ENCODE measurements at regions not wholly inside any gene's neighbourhood (a gene's known extent, or its start where the extent isn't known, plus 50 kb on each side); places are given as distances from the start of the nearest gene placed in this dataset.

DNA sequence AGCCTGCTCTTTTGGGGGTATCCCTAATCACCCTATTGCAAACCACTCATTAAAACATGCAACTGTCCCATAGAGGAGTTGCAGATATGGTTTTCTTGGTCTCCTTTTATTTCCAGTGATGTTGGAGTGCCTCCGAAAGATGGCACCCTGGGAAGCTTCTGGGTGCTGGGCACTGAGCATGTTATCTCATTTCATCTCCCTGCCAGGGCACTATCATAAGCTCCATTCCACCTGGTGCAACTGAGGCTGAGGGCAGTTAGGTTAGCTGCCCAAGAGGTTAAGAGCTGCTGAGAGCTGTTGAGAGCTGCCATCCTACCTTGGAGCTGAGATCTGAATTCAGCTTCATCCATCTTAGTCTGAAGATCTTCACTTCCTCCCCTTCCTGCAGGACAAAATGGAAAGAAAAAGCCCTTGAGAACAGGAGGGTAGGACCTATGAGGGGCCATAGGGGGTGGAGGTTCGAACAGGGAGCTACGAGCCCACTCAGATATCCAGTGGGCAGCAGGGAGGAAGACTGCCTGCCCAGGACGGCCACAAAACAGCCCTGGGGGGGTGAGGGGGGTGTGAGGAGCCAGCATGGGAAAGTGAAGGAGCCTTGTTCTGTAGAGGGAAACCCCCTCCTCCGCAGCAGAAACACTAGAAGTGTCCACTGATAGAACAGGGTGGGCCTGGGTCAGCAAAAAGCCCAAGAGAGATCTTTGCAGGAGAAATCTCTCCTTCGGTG, 202.5 kb downstream of the ZFP36L2 start:
- H3K36me3 ChIP-seq, result no peaks in the 10 kb centered on the region
- H3K27me3 ChIP-seq, result no peaks in the 10 kb centered on the region
- H3K27ac ChIP-seq, result peak overlapping the region in 2 of 4 donors; percentile 53 to 80
- peaks cover 0 to 15% (median 0%) of the 10 kb centered on the region in 4 donors for H3K9me3 ChIP-seq
- no peak overlapping the region for H3K4me3 ChIP-seq
- H3K4me1 ChIP-seq, result peaks cover 4 to 60% (median 27%) of the 10 kb centered on the region in 4 donors
- WGBS, 2 donors, result 60 to 66% methylated on average over 6 of the region's 6 CpGs
- no peak for DNase-seq (ENCODE audit: low spot score in 2 of 2)
- TF ChIP-seq POLR2A (IDR thresholded peaks at IDR 0.05) (no peak), EP300 (IDR thresholded peaks at IDR 0.05) (no peak)
- TF ChIP-seq, protein P1, sequence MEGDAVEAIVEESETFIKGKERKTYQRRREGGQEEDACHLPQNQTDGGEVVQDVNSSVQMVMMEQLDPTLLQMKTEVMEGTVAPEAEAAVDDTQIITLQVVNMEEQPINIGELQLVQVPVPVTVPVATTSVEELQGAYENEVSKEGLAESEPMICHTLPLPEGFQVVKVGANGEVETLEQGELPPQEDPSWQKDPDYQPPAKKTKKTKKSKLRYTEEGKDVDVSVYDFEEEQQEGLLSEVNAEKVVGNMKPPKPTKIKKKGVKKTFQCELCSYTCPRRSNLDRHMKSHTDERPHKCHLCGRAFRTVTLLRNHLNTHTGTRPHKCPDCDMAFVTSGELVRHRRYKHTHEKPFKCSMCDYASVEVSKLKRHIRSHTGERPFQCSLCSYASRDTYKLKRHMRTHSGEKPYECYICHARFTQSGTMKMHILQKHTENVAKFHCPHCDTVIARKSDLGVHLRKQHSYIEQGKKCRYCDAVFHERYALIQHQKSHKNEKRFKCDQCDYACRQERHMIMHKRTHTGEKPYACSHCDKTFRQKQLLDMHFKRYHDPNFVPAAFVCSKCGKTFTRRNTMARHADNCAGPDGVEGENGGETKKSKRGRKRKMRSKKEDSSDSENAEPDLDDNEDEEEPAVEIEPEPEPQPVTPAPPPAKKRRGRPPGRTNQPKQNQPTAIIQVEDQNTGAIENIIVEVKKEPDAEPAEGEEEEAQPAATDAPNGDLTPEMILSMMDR (IDR thresholded peaks at IDR 0.05), result no peak

GRCh38 chr2:43022896-43023295, 203.5 kb downstream of the ZFP36L2 start:
- H3K4me3 ChIP-seq, result no peak overlapping the region

DNA sequence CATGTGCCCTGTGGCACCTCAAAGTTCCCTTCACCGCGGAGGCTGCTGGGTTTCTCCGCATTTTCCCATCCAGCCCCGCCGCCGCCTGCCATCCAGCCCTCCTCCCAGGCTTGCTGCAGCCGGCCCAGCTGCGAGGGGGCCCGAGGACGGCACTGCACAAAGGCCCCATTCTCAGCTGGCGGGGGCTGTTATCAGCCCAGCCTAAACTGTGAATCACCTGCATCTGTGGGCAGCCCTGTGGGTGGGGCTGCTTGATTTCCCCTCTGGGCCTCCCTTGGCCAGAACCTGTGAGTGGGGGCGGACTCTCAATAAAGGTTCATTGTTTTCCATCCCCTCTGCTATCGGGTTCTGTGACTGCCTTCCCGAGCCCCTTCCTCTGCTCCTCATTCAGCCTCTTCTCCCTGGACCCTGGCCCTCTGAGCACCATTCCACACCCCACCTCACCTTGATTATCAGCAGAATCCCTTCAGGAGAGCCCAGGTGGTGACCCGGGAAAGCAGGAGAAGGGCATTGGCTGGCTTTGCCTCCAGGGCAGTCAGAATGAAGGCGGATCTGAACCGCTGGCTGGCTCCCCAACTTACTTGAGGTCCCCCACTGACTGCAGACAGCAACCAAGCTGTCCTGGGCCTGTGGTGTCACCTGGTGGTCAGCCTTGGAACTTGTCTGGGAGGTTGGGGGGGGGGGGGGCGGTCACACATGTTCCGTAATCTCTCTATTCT, 204.5 kb downstream of the ZFP36L2 start:
- no peak for DNase-seq (ENCODE audit: low spot score in 2 of 2)
- TF ChIP-seq POLR2A (IDR thresholded peaks at IDR 0.05) (no peak), EP300 (IDR thresholded peaks at IDR 0.05) (no peak)
- TF ChIP-seq, protein P1 (IDR thresholded peaks at IDR 0.05), result peak in 1 of 5 experiments; percentile 21

More at GRCh38 chr2:43022896-43023295, 203.5 kb downstream of the ZFP36L2 start:
- 50 to 63% methylated on average over 5 of the region's 5 CpGs for WGBS, 2 donors
- TF ChIP-seq EP300 (IDR thresholded peaks at IDR 0.05) (no peak), POLR2A (IDR thresholded peaks at IDR 0.05) (no peak)
- TF ChIP-seq, protein P1 (IDR thresholded peaks at IDR 0.05), result no peak
- Histone ChIP-seq H3K27ac (peak overlapping the region in 1 of 4 donors; percentile 31), H3K4me1 (peaks cover 4 to 63% (median 38%) of the 10 kb centered on the region in 4 donors), H3K9me3 (peaks cover 0 to 15% (median 0%) of the 10 kb centered on the region in 4 donors), H3K27me3 (no peaks in the 10 kb centered on the region), H3K36me3 (no peaks in the 10 kb centered on the region)
- no peak for DNase-seq (ENCODE audit: low spot score in 2 of 2)

GRCh38 chr2:43020990-43021669, 205.3 kb downstream of the ZFP36L2 start:
- no peak for DNase-seq (ENCODE audit: low spot score in 2 of 2)
- WGBS, 2 donors, result 84 to 87% methylated on average over 14 of the region's 14 CpGs
- H3K27ac ChIP-seq, result no peak overlapping the region
- H3K4me1 ChIP-seq, result peaks cover 0 to 49% (median 34%) of the 10 kb centered on the region in 4 donors
- H3K9me3 ChIP-seq, result peaks cover 0 to 15% (median 0%) of the 10 kb centered on the region in 4 donors
- H3K4me3 ChIP-seq, result no peak overlapping the region
- TF ChIP-seq POLR2A (IDR thresholded peaks at IDR 0.05) (no peak), EP300 (IDR thresholded peaks at IDR 0.05) (no peak)
- TF ChIP-seq, protein P1 (IDR thresholded peaks at IDR 0.05), result no peak
- H3K36me3 ChIP-seq, result no peaks in the 10 kb centered on the region
- no peaks in the 10 kb centered on the region for H3K27me3 ChIP-seq

More for the DNA sequence above, 204.5 kb downstream of the ZFP36L2 start:
- 60 to 70% methylated on average over 19 of the region's 19 CpGs for WGBS, 2 donors
- peaks cover 0 to 15% (median 0%) of the 10 kb centered on the region in 4 donors for H3K9me3 ChIP-seq
- H3K27me3 ChIP-seq, result no peaks in the 10 kb centered on the region
- peaks cover 0 to 57% (median 39%) of the 10 kb centered on the region in 4 donors for H3K4me1 ChIP-seq
- H3K36me3 ChIP-seq, result no peaks in the 10 kb centered on the region
- no peak overlapping the region for H3K27ac ChIP-seq
- no peak overlapping the region for H3K4me3 ChIP-seq

All from tibial nerve (tissue), 4 donors.